ENCODE measurements at regions not wholly inside any gene's neighbourhood (a gene's known extent, or its start where the extent isn't known, plus 50 kb on each side); places are given as distances from the start of the nearest gene placed in this dataset.
A peak's percentile ranks its signal among the peaks of the same experiment; 100 is the strongest.

DNA sequence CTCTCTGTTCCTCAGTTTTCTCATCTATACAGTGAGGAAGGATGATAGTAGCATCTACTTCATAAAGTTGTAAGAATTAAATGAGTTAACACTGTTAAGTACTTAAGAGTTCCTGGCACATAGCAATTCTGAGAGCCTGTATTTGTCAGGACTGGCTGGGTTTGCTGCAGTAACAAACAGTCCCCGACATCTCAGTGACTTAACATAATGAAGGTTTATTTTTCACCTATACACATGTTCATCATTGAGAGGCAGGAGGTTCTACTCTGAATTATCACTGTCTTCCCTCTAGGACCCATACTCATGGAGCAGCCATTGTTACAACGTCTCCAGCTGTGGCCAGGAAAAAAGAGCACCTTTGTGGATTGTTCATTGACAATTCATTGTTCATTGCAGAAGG lies 190.6 kb upstream of the PROK2 start:
- H3K9me3 Mint-ChIP-seq, result no peaks in the 10 kb centered on the region

GRCh38 chr3:71974786-71975185 lies 189.8 kb upstream of the PROK2 start:
- Mint-ChIP-seq H3K27me3 (ENCODE audit: low read depth) (peaks cover 14% of the 10 kb centered on the region), H3K4me1 (ENCODE audit: low read depth) (peaks cover 14% of the 10 kb centered on the region), H3K9me3 (no peaks in the 10 kb centered on the region), H3K4me3 (no peak overlapping the region), H3K36me3 (ENCODE audit: insufficient read depth) (no peaks in the 10 kb centered on the region)
- ATAC-seq (no peak), DNase-seq (no peak)

More for the DNA sequence above, 190.6 kb upstream of the PROK2 start:
- peaks cover 11% of the 10 kb centered on the region for H3K27me3 Mint-ChIP-seq (ENCODE audit: low read depth)
- no peaks in the 10 kb centered on the region for H3K36me3 Mint-ChIP-seq (ENCODE audit: insufficient read depth)
- DNase-seq (no peak), ATAC-seq (no peak)
- H3K4me3 Mint-ChIP-seq, result no peak overlapping the region
- peaks cover 14% of the 10 kb centered on the region for H3K4me1 Mint-ChIP-seq (ENCODE audit: low read depth)

- H3K36me3 Mint-ChIP-seq (ENCODE audit: insufficient read depth), result no peaks in the 10 kb centered on the region
- ATAC-seq (no peak), DNase-seq (no peak)
- peaks cover 9% of the 10 kb centered on the region for H3K27me3 Mint-ChIP-seq (ENCODE audit: low read depth)
- H3K9me3 Mint-ChIP-seq, result no peaks in the 10 kb centered on the region
- no peak overlapping the region for H3K4me3 Mint-ChIP-seq
- peaks cover 8% of the 10 kb centered on the region for H3K4me1 Mint-ChIP-seq (ENCODE audit: low read depth)
Measured at GRCh38 chr3:71973274-71974030, 188.5 kb upstream of the PROK2 start.

GRCh38 chr3:71972031-71972430 lies 187.1 kb upstream of the PROK2 start:
- ATAC-seq (no peak), DNase-seq (no peak)
- no peak overlapping the region for H3K4me3 Mint-ChIP-seq
- H3K9me3 Mint-ChIP-seq, result no peaks in the 10 kb centered on the region
- H3K36me3 Mint-ChIP-seq (ENCODE audit: insufficient read depth), result no peaks in the 10 kb centered on the region
- H3K27me3 Mint-ChIP-seq (ENCODE audit: low read depth), result peaks cover 7% of the 10 kb centered on the region
- H3K4me1 Mint-ChIP-seq (ENCODE audit: low read depth), result no peaks in the 10 kb centered on the region

DNA sequence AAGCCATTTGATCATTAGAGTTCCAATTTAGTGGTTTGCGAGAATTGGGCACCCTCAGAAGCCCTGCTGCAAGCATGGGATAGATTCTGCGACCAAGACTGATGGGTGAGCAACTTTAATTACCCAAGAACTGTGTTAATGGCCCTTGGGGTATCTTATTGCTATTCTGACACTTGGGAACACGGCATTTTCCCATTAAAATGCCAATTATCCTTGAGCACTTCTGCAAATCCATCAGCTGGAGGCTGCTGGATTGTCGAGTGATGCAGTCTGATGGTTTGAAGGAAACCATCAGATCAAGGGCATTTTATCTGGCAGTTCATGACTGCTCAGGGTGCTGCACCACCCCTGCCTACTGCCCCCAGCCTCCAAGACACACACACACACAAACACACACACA lies 183.6 kb upstream of the PROK2 start:
- Mint-ChIP-seq H3K27me3 (ENCODE audit: low read depth) (peaks cover 18% of the 10 kb centered on the region), H3K4me1 (ENCODE audit: low read depth) (no peaks in the 10 kb centered on the region), H3K36me3 (ENCODE audit: insufficient read depth) (no peaks in the 10 kb centered on the region), H3K9me3 (no peaks in the 10 kb centered on the region), H3K4me3 (no peak overlapping the region)
- DNase-seq, result no peak
- no peak for ATAC-seq

DNA sequence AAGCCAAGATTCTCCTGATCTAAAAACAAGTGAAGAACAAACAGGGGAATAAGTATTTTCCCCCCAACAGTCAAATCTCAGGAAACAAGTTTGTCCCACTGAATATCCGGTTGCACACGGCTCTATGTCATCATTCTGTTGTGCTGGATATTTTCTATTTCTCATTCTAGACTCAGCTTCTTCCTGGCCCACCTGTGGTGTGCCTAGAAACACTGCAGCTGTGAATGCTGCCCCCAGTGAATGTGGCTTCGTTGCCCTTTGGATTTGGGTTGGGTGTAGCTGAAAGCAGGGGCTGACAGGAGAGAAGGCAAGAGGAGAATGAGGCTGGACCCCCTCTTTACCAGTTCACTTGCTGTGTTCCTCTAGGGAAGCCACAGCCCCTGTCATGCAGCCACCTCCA lies 181.2 kb upstream of the PROK2 start:
- Mint-ChIP-seq H3K4me1 (ENCODE audit: low read depth) (no peaks in the 10 kb centered on the region), H3K9me3 (no peaks in the 10 kb centered on the region), H3K27me3 (ENCODE audit: low read depth) (peaks cover 17% of the 10 kb centered on the region), H3K36me3 (ENCODE audit: insufficient read depth) (no peaks in the 10 kb centered on the region), H3K4me3 (no peak overlapping the region)
- no peak for DNase-seq
- no peak for ATAC-seq

GRCh38 chr3:71964170-71964569 lies 179.2 kb upstream of the PROK2 start:
- no peaks in the 10 kb centered on the region for H3K4me1 Mint-ChIP-seq (ENCODE audit: low read depth)
- peaks cover 15% of the 10 kb centered on the region for H3K27me3 Mint-ChIP-seq (ENCODE audit: low read depth)
- DNase-seq (no peak), ATAC-seq (no peak)
- H3K4me3 Mint-ChIP-seq, result no peak overlapping the region
- no peaks in the 10 kb centered on the region for H3K36me3 Mint-ChIP-seq (ENCODE audit: insufficient read depth)
- no peaks in the 10 kb centered on the region for H3K9me3 Mint-ChIP-seq

- DNase-seq, result no peak
- H3K36me3 Mint-ChIP-seq (ENCODE audit: insufficient read depth), result no peaks in the 10 kb centered on the region
- H3K4me3 Mint-ChIP-seq, result no peak overlapping the region
- H3K4me1 Mint-ChIP-seq (ENCODE audit: low read depth), result no peaks in the 10 kb centered on the region
- peaks cover 15% of the 10 kb centered on the region for H3K27me3 Mint-ChIP-seq (ENCODE audit: low read depth)
- no peaks in the 10 kb centered on the region for H3K9me3 Mint-ChIP-seq
- no peak for ATAC-seq
Measured at GRCh38 chr3:71962561-71963240, 177.8 kb upstream of the PROK2 start.

DNA sequence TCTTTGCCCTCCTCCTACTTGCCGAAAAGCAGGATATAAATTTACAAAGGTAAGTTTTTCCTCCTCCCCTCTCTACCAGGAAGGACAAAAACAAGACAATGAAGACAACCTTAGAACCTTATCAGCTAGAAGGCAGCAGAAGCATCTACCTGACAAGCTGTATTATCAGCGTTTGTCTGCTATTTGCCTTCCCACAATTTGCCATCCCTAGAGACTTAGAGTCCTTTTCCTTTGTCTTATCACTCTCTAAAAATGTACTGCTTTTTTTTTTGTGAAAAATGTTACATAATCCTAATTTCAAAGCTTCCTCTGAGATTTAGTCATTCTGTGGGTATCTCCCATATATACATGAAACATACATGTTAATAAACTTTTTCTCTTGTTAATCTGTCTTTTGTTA lies 176.9 kb upstream of the PROK2 start:
- no peak for ATAC-seq
- Mint-ChIP-seq H3K4me1 (ENCODE audit: low read depth) (no peaks in the 10 kb centered on the region), H3K36me3 (ENCODE audit: insufficient read depth) (no peaks in the 10 kb centered on the region), H3K27me3 (ENCODE audit: low read depth) (peaks cover 15% of the 10 kb centered on the region), H3K4me3 (no peak overlapping the region), H3K9me3 (no peaks in the 10 kb centered on the region)
- no peak for DNase-seq

DNA sequence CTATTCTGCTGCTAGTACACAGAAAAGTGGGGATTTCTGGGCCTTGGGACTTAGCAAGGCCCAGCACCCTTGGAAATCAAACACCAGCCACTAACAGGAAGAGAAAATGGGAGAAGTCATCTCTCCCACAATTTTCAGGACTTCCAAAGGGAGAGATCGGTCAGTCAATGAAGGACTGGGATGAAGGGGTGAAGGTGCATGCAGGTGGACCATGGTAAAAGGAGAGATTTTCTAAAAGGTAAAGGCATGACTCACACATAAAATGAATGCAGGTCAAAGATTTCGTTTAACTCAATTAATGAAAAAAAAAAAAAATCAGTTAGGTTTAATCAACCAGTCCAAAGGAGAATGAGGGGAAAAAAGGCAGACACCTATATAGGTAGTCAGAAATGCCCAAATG lies 176.4 kb upstream of the PROK2 start:
- no peaks in the 10 kb centered on the region for H3K36me3 Mint-ChIP-seq (ENCODE audit: insufficient read depth)
- DNase-seq (no peak), ATAC-seq (no peak)
- H3K27me3 Mint-ChIP-seq (ENCODE audit: low read depth), result peaks cover 10% of the 10 kb centered on the region
- no peak overlapping the region for H3K4me3 Mint-ChIP-seq
- H3K4me1 Mint-ChIP-seq (ENCODE audit: low read depth), result no peaks in the 10 kb centered on the region
- H3K9me3 Mint-ChIP-seq, result no peaks in the 10 kb centered on the region

DNA sequence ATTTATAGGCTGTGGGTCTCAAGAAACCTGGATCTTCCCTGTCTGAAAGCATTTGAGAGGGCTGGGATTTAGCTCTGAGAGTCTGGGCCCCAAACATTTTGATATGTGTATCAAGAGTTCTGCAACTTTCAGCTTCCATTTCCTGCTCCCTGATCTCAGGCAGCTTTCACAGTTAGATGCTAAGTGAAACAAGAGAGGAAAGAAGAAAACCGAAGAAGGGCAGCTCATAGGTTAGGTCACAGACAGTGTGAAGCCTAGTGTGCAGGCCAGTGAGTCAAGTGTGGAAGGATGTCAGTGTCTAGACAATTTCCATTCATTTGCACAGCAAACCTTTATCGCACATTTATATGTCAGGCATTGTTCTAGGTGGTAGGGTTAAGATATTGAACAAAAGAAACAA lies 173.6 kb upstream of the PROK2 start:
- DNase-seq (no peak), ATAC-seq (peak; percentile 64 to 66)
- Mint-ChIP-seq H3K27me3 (ENCODE audit: low read depth) (peaks cover 2% of the 10 kb centered on the region), H3K4me1 (ENCODE audit: low read depth) (peaks cover 6% of the 10 kb centered on the region), H3K9me3 (no peaks in the 10 kb centered on the region), H3K4me3 (no peak overlapping the region), H3K36me3 (ENCODE audit: insufficient read depth) (no peaks in the 10 kb centered on the region)

- Mint-ChIP-seq H3K36me3 (ENCODE audit: insufficient read depth) (no peaks in the 10 kb centered on the region), H3K4me3 (no peak overlapping the region), H3K4me1 (ENCODE audit: low read depth) (peaks cover 6% of the 10 kb centered on the region), H3K9me3 (no peaks in the 10 kb centered on the region), H3K27me3 (ENCODE audit: low read depth) (no peaks in the 10 kb centered on the region)
- DNase-seq (no peak), ATAC-seq (no peak)
Measured at GRCh38 chr3:71956716-71957115, 171.8 kb upstream of the PROK2 start.

- H3K9me3 Mint-ChIP-seq, result no peaks in the 10 kb centered on the region
- ATAC-seq (no peak), DNase-seq (no peak)
- peaks cover 6% of the 10 kb centered on the region for H3K4me1 Mint-ChIP-seq (ENCODE audit: low read depth)
- H3K4me3 Mint-ChIP-seq, result no peak overlapping the region
- no peaks in the 10 kb centered on the region for H3K27me3 Mint-ChIP-seq (ENCODE audit: low read depth)
- H3K36me3 Mint-ChIP-seq (ENCODE audit: insufficient read depth), result no peaks in the 10 kb centered on the region
Measured at GRCh38 chr3:71956069-71956340, 171.1 kb upstream of the PROK2 start.

GRCh38 chr3:71955240-71956068 lies 170.5 kb upstream of the PROK2 start:
- Mint-ChIP-seq H3K36me3 (ENCODE audit: insufficient read depth) (no peaks in the 10 kb centered on the region), H3K27me3 (ENCODE audit: low read depth) (no peaks in the 10 kb centered on the region), H3K4me3 (no peak overlapping the region), H3K4me1 (ENCODE audit: low read depth) (peaks cover 6% of the 10 kb centered on the region), H3K9me3 (no peaks in the 10 kb centered on the region)
- DNase-seq, result no peak
- ATAC-seq, result peak; percentile 47 to 56

GRCh38 chr3:71951842-71952241 lies 166.9 kb upstream of the PROK2 start:
- no peak for ATAC-seq
- no peak overlapping the region for H3K4me3 Mint-ChIP-seq
- DNase-seq, result no peak
- H3K4me1 Mint-ChIP-seq (ENCODE audit: low read depth), result peaks cover 6% of the 10 kb centered on the region
- no peaks in the 10 kb centered on the region for H3K27me3 Mint-ChIP-seq (ENCODE audit: low read depth)
- no peaks in the 10 kb centered on the region for H3K36me3 Mint-ChIP-seq (ENCODE audit: insufficient read depth)
- H3K9me3 Mint-ChIP-seq, result no peaks in the 10 kb centered on the region

All from activated T-cell treated with anti-CD3 and anti-CD28 coated beads, Interleukin-2, amount 50 U/mL, for 4 hours (primary cell).